IMR-90 (cell line): ENCODE measurements at regions not wholly inside any gene's neighbourhood (a gene's known extent, or its start where the extent isn't known, plus 50 kb on each side); places are given as distances from the start of the nearest gene placed in this dataset.

Experiments
- ATAC-seq: fragments of 200-7000 bp; cut with Tn5 transposase; 2 replicates; pipeline ENCODE4 v1.9.1; 2020; ENCODE audit warnings: low read depth, mild to moderate bottlenecking, moderate library complexity
- BruUV-seq: library from RNA; stranded (reverse); fragments of 400-500 nt; replicated peaks from 2 replicates; lab custom pipeline; 2021; lab: Mats Ljungman, UMichigan
- CTCF ChIA-PET: fragments of 300-600 bp; formaldehyde crosslinking; extraction: SDS; loops from one replicate; lab custom pipeline; 2021; ENCODE audit warnings: antibody characterized with exemption; lab: Yijun Ruan, JAX
- POLR2A ChIA-PET: fragments of 300-600 bp; sonication (Branson Sonifier 250); formaldehyde crosslinking; loops from one replicate; lab custom pipeline; 2022; ENCODE audit warnings: antibody characterized with exemption; ENCODE audit not compliant: unreplicated experiment; lab: Charles Lee
- DNase-seq: peaks from one replicate; pipeline ENCODE4 v3.0.0; 2013
- H2AFZ ChIP-seq: replicated peaks from 2 replicates; pipeline ENCODE3; 2013; ENCODE audit warnings: low read length, mild to moderate bottlenecking; ENCODE audit not compliant: poor library complexity
- H2AK5ac ChIP-seq: 2 replicates; pipeline ENCODE4 v1.6.1; 2013; ENCODE audit warnings: low read depth, low read length, inconsistent platforms
- H2AK9ac ChIP-seq: replicated peaks from 2 replicates; pipeline ENCODE3; 2013; ENCODE audit warnings: mild to moderate bottlenecking, low read depth, low read length, moderate library complexity; ENCODE audit not compliant: poor library complexity
- H2BK120ac ChIP-seq: 2 replicates; pipeline ENCODE4 v1.6.1; 2013; ENCODE audit warnings: low read depth, low read length, inconsistent platforms
- H2BK15ac ChIP-seq: 3 replicates; pipeline ENCODE4 v1.6.1; 2013; ENCODE audit warnings: low read depth, low read length, inconsistent platforms
- H2BK20ac ChIP-seq: 2 replicates; pipeline ENCODE4 v1.6.1; 2013; ENCODE audit warnings: low read depth, mild to moderate bottlenecking, inconsistent platforms, low read length, moderate library complexity
- H2BK5ac ChIP-seq: 2 replicates; pipeline ENCODE4 v1.6.1; 2013; ENCODE audit warnings: mild to moderate bottlenecking, low read depth, low read length, inconsistent platforms; ENCODE audit not compliant: poor library complexity, severe bottlenecking
- H3K14ac ChIP-seq: replicated peaks from 2 replicates; pipeline ENCODE4 v1.6.1; 2013; ENCODE audit warnings: low read depth, low read length, inconsistent platforms
- H3K18ac ChIP-seq: 2 replicates; pipeline ENCODE4 v1.6.1; 2013; ENCODE audit warnings: low read depth, low read length, control low read depth
- H3K23ac ChIP-seq: 2 replicates; pipeline ENCODE4 v1.6.1; 2013; ENCODE audit warnings: low read depth, low read length, inconsistent platforms
- H3K27ac ChIP-seq: 2 replicates; pipeline ENCODE4 v1.5.1; 2013; ENCODE audit warnings: mild to moderate bottlenecking, control low read depth, low read length; ENCODE audit not compliant: insufficient read depth
- H3K27me3 ChIP-seq: 2 replicates; pipeline ENCODE4 v1.6.1; 2013; ENCODE audit warnings: low read length; ENCODE audit not compliant: control insufficient read depth, insufficient read depth
- H3K36me3 ChIP-seq: 2 replicates; pipeline ENCODE4 v1.6.1; 2013; ENCODE audit warnings: low read length, mixed read lengths; ENCODE audit not compliant: control insufficient read depth, insufficient read depth
- H3K4ac ChIP-seq: 2 replicates; pipeline ENCODE4 v1.6.1; 2013; ENCODE audit warnings: low read depth, low read length, inconsistent platforms
- H3K4me1 ChIP-seq: 2 replicates; pipeline ENCODE4 v1.6.1; 2013; ENCODE audit warnings: low read length, mixed read lengths; ENCODE audit not compliant: control insufficient read depth, insufficient read depth
- H3K4me2 ChIP-seq: 2 replicates; pipeline ENCODE4 v1.6.1; 2013; ENCODE audit warnings: low read depth, mild to moderate bottlenecking, control low read depth, low read length, moderate library complexity
- H3K4me3 ChIP-seq: 2 replicates; pipeline ENCODE4 v1.5.1; 2013; ENCODE audit warnings: low read depth, mild to moderate bottlenecking, control low read depth, low read length, moderate library complexity; ENCODE audit not compliant: insufficient read depth
- H3K56ac ChIP-seq: 2 replicates; pipeline ENCODE4 v1.6.1; 2013; ENCODE audit warnings: low read length, inconsistent platforms; ENCODE audit not compliant: insufficient read depth; ENCODE audit errors: extremely low read depth
- H3K79me1 ChIP-seq, 2 experiments: 2 replicates each; pipeline ENCODE4 v1.6.1; 2013; ENCODE audit warnings: low read length in 2 of 2, inconsistent platforms in 1 of 2, low read depth in 1 of 2
- H3K9ac ChIP-seq: 2 replicates; pipeline ENCODE4 v1.6.1; 2013; ENCODE audit warnings: low read depth, low read length, control low read depth
- H3K9me1 ChIP-seq: 2 replicates; pipeline ENCODE4 v1.6.1; 2013; ENCODE audit warnings: low read length, inconsistent platforms; ENCODE audit not compliant: insufficient read depth
- H3K9me3 ChIP-seq: 2 replicates; pipeline ENCODE4 v1.6.1; 2013; ENCODE audit warnings: low read length; ENCODE audit not compliant: control insufficient read depth, insufficient read depth
- H4K20me1 ChIP-seq: 2 replicates; pipeline ENCODE4 v1.6.1; 2013; ENCODE audit warnings: low read length, inconsistent platforms; ENCODE audit not compliant: insufficient read depth
- H4K5ac ChIP-seq: 2 replicates; pipeline ENCODE4 v1.6.1; 2013; ENCODE audit warnings: mild to moderate bottlenecking, low read depth, low read length, control low read depth
- H4K8ac ChIP-seq, 2 experiments: 2 replicates each; pipeline ENCODE4 v1.6.1; 2013; ENCODE audit warnings: low read depth in 2 of 2, low read length in 2 of 2, control low read depth in 1 of 2, inconsistent platforms in 1 of 2
- H4K91ac ChIP-seq: 2 replicates; pipeline ENCODE4 v1.6.1; 2013; ENCODE audit warnings: low read depth, low read length, inconsistent platforms; ENCODE audit not compliant: insufficient read depth
- BHLHE40 ChIP-seq: fragments of 150-350 bp; IDR thresholded peaks from 2 replicates; pipeline ENCODE4 v1.6.1; 2016; ENCODE audit warnings: mild to moderate bottlenecking, low read depth, low read length
- CHD1 ChIP-seq: IDR thresholded peaks from 2 replicates; pipeline ENCODE4 v1.6.1; 2012; ENCODE audit warnings: low read depth, low read length, improper control_type of control experiment
- NFE2L2 ChIP-seq: fragments of 150-350 bp; IDR thresholded peaks from 2 replicates; pipeline ENCODE4 v1.6.1; 2016; ENCODE audit warnings: low read depth, mild to moderate bottlenecking, low read length
- WGBS, 2 experiments: methylation state at CpG; one replicate each; pipeline versions ENCODE4 v1.1.5 to v1.1.7; 2013; ENCODE audit warnings: missing lambda C conversion rate in 2 of 2; ENCODE audit not compliant: insufficient read length in 1 of 2; ENCODE audit errors: extremely low coverage in 2 of 2; 5-methylcytosine and 5-hydroxymethylcytosine counted together
- dilution Hi-C: fragments of 300-500 bp; cut with HindIII; formaldehyde crosslinking; loops from one replicate; pipeline ENCODE4 v1.14.3; 2018; ENCODE audit warnings: low sequenced_read_pairs; ENCODE audit not compliant: unreplicated experiment
- in situ Hi-C: fragments of 300-500 bp; cut with MboI; formaldehyde crosslinking; loops from 3 replicates; pipeline ENCODE4 v1.14.3; 2019; ENCODE audit warnings: low sequenced_read_pairs, inconsistent platforms, mixed read lengths
- intact Hi-C: fragments of 100-400 bp; cut with micrococcal nuclease; formaldehyde crosslinking; loops from 2 replicates; pipeline ENCODE4 v1.10.0; 2022
- TF ChIP-seq, protein P1 (sequence below): conservative IDR thresholded peaks from 2 replicates; pipeline ENCODE4 v1.5.1; 2012; ENCODE audit warnings: mild to moderate bottlenecking, low read depth, low read length, improper control_type of control experiment

- H3K4me3 ChIP-seq, result no peak overlapping the region
- H2BK5ac ChIP-seq, result no peak overlapping the region
- no peak overlapping the region for H2BK15ac ChIP-seq
- H4K91ac ChIP-seq, result no peak overlapping the region
- dilution Hi-C loops, result no loop called here
- POLR2A ChIA-PET, result no interaction called here
- ATAC-seq (peak; percentile 75), DNase-seq (peak; percentile 29)
- in situ Hi-C loops, result no loop called here
- no peak overlapping the region for H2AK5ac ChIP-seq
- peaks cover 6% of the 10 kb centered on the region; the same call in 1 of the 2 replicates for H3K27me3 ChIP-seq
- no peaks in the 10 kb centered on the region for H3K9me1 ChIP-seq
- H3K9ac ChIP-seq, result no peak overlapping the region
- no peaks in the 10 kb centered on the region for H3K36me3 ChIP-seq
- H4K20me1 ChIP-seq, result no peaks in the 10 kb centered on the region
- no peak overlapping the region for H3K4ac ChIP-seq
- peak overlapping the region; percentile 49 for H2AFZ ChIP-seq
- no peak overlapping the region for H3K27ac ChIP-seq
- H4K5ac ChIP-seq, result no peak overlapping the region
- no peak overlapping the region for H3K18ac ChIP-seq
- no peak overlapping the region for H3K56ac ChIP-seq
- no TSS peak for BruUV-seq
- intact Hi-C loops, result no loop called here
- no peaks in the 10 kb centered on the region for H3K4me1 ChIP-seq
- H3K23ac ChIP-seq, result no peak overlapping the region
- no peaks in the 10 kb centered on the region for H3K79me1 ChIP-seq
- H3K4me2 ChIP-seq, result no peak overlapping the region
- CTCF ChIA-PET, result no interaction called here
- H3K14ac ChIP-seq, result no peak overlapping the region
- no peak overlapping the region for H2BK120ac ChIP-seq
- no peaks in the 10 kb centered on the region for H3K9me3 ChIP-seq
- no peak overlapping the region for H2AK9ac ChIP-seq
- TF ChIP-seq, protein P1, sequence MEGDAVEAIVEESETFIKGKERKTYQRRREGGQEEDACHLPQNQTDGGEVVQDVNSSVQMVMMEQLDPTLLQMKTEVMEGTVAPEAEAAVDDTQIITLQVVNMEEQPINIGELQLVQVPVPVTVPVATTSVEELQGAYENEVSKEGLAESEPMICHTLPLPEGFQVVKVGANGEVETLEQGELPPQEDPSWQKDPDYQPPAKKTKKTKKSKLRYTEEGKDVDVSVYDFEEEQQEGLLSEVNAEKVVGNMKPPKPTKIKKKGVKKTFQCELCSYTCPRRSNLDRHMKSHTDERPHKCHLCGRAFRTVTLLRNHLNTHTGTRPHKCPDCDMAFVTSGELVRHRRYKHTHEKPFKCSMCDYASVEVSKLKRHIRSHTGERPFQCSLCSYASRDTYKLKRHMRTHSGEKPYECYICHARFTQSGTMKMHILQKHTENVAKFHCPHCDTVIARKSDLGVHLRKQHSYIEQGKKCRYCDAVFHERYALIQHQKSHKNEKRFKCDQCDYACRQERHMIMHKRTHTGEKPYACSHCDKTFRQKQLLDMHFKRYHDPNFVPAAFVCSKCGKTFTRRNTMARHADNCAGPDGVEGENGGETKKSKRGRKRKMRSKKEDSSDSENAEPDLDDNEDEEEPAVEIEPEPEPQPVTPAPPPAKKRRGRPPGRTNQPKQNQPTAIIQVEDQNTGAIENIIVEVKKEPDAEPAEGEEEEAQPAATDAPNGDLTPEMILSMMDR, result no peak
- TF ChIP-seq NFE2L2 (no peak), BHLHE40 (no peak), CHD1 (no peak)
- no peak overlapping the region for H2BK20ac ChIP-seq
- H4K8ac ChIP-seq, result no peak overlapping the region
- 41% methylated on average over 7 of the region's 16 CpGs; no CpG with 5 or more reads in 1 of the 2 experiments for WGBS, 2 experiments
These were observed 141.9 kb downstream of the SLC4A3 start for GRCh38 chr2:219769090-219769910.
